ENCODE measurements at regions not wholly inside any gene's neighbourhood (a gene's known extent, or its start where the extent isn't known, plus 50 kb on each side); places are given as distances from the start of the nearest gene placed in this dataset.
"Not testable (repeated sequence)": the region's sequence is repeated elsewhere in the genome, so short reads cannot be mapped to it uniquely, and the experiment has no call there.

GRCh38 chr1:144026022-144026421 lies 54.2 kb upstream of the FAM72C start:
- DNase-seq (ENCODE audit: low spot score) = not testable (repeated sequence)

GRCh38 chr1:144021690-144022384 lies 50.1 kb upstream of the FAM72C start:
- not testable (repeated sequence) for DNase-seq (ENCODE audit: low spot score)
